Dermis microvascular lymphatic vessel endothelial cell (primary cell): ENCODE measurements at regions not wholly inside any gene's neighbourhood (a gene's known extent, or its start where the extent isn't known, plus 50 kb on each side); places are given as distances from the start of the nearest gene placed in this dataset.

Source experiments
- DNase-seq, 2 donors: peaks; one replicate each; pipeline versions ENCODE4 v3.0.0 to v3.0.0-alpha.2; 2010; ENCODE audit warnings: low read depth in 2 of 2

DNA sequence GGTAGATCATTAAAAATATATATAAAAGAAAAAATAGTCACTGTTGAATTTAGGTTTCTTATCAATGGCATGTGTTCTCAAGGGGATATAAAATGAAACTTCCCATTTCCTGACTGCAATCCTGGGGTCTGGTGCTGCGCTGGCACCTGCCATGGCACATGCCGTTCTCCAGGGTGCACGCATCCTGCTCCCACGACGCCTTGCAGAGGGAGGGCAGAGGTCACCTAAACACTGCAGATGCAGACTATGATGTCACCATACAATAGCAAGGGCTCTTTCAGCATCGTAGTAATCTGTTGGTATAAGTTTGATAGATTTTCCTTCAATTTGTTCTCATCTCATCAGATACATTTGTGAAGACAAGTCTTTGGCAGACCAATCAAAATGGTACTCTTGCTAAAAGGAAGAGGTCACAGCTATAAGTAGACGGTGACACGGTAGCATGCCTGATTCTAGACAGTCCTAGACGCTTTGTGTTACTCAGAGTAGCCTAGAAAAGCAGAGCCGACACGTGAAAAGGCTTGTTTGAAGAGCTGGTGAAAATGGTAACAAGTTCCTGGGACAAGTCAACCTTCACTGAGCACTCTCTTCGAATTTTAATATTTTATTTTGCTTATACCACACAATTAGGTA is 761.4 kb downstream of the DCDC2C start:
- no peak for DNase-seq

- DNase-seq: no peak
Observed at GRCh38 chr2:4465671-4466070, 762.3 kb downstream of the DCDC2C start.

DNA sequence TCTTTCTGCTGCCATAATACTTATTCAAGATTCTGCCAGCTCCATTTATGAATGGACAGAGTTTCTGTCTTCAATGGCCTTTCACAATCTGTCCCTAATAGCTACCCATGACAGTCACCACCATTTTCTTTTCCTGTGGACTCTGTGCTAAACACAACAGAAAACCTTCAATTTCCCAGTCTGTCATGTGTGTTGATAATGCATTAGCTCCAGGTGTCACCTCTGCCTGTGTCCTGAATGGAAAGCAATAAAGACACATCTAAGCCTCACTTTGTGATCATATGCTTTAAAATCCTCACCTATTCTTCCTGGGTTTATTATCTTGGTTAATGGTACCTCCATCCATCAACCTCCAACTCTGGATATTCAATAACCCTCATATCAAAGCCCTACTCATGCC is 772.2 kb downstream of the DCDC2C start:
- DNase-seq: no peak

GRCh38 chr2:4483050-4483449 is 779.7 kb downstream of the DCDC2C start:
- no peak for DNase-seq

GRCh38 chr2:4486971-4487370 is 783.6 kb downstream of the DCDC2C start:
- DNase-seq: no peak

- DNase-seq: peak in 1 of 2 donors; percentile 8
Observed at GRCh38 chr2:4499316-4500030, 796.1 kb downstream of the DCDC2C start.

- peak in 1 of 2 donors; percentile 70 for DNase-seq
Observed at GRCh38 chr2:4501525-4501924, 798.1 kb downstream of the DCDC2C start.

DNA sequence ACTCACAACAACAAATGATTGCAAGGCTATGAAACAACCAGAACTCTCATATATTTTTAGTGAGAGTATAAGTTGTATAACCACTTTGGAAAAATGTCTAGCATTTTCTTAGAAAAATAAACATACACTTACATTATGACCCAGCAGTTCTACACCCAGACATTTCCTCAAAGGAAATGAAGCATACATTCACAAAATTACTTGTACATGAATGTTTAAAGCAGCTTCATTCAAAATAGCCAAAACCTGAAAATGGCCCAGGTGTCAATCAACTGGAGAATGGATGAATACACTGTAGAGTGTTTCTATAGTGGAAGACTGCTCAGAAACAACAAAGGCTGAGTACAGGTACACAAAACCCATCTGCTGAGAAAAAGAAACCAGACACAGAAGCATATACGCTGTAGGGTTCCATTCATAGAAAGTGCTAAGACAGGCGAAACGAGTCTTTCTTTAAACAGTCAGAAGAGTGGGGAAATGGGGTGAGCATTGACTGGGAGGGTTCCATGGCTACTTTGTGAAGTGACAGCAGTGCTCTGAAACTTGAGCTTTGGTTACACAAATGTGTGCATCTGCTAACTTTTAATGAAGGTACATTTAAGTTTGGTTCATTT is 799.0 kb downstream of the DCDC2C start:
- DNase-seq: peak in 1 of 2 donors; percentile 56

GRCh38 chr2:4507661-4508060 is 804.3 kb downstream of the DCDC2C start:
- DNase-seq: no peak

- DNase-seq: peak in 1 of 2 donors; percentile 32
Observed at GRCh38 chr2:4515871-4516761, 812.7 kb downstream of the DCDC2C start.

DNA sequence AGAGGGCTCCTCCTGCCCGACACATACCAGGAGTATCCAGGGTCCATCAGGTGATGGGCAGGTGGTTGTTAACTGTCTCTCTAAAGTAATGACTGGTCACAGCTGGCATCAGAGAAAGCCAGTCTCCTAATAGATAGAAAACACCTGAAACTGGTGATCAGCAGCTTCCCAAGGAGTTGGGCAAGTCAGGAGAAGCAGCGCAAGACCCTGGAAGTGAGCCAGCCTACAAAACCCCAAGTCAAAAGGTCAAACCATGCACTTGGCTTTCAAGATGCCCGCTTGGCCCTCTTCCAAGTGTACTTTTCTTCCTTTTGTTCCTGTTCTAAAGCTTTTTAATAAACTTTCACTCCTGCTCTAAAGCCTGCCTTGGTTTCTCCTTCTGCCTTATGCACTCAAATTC is 815.2 kb downstream of the DCDC2C start:
- no peak for DNase-seq

- no peak for DNase-seq
Observed at GRCh38 chr2:4522498-4523421, 819.4 kb downstream of the DCDC2C start.

GRCh38 chr2:4527416-4527815 is 824.0 kb downstream of the DCDC2C start:
- DNase-seq: no peak

DNA sequence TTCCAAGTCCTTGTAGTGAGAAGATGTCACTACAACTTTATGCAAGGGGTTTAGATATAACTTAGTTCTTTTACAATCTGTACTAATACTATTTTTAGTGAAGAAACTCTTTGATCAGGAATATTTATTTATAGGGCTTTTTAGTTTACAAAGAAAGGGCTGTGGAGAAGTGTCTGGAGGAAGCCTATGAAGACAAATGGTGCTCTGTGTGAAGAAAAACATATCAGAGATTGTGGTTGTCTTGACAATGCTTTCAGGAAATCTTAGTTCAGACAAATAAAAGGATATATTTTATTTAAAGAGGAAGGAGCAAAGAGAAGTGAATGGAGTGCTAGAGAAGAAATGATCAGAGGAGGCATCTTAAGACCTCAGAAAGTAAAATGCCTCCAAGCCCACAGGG is 824.9 kb downstream of the DCDC2C start:
- DNase-seq: no peak

GRCh38 chr2:4528773-4529172 is 825.4 kb downstream of the DCDC2C start:
- no peak for DNase-seq

DNA sequence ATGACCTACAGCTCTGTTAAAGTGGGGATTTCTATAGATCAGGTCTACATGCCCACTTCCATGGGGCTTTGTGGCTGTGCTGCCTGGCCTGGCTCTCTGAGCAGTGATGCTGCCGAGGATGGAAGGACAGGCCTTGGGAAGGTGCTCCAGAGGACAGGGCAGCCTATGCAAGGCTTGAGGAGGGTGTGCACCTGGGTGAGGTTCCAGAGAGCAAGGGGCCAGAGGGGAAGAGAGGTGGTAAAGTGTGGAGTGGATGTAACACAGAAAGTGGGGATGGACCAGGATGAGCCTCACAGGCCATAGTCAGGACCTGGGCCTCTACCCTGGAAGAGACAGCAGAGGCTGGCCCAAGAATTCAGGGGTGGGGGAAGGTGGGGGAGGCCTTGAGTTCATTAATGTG is 826.4 kb downstream of the DCDC2C start:
- no peak for DNase-seq

GRCh38 chr2:4530231-4530630 is 826.9 kb downstream of the DCDC2C start:
- DNase-seq: no peak

GRCh38 chr2:4533806-4534205 is 830.4 kb downstream of the DCDC2C start:
- DNase-seq: no peak

- DNase-seq: no peak
Observed at GRCh38 chr2:4539121-4539520, 835.7 kb downstream of the DCDC2C start.

- no peak for DNase-seq
Observed at GRCh38 chr2:4549666-4550210, 846.4 kb downstream of the DCDC2C start.
